Duodenal mucosa (tissue), 2 donors: ENCODE measurements at regions not wholly inside any gene's neighbourhood (a gene's known extent, or its start where the extent isn't known, plus 50 kb on each side); places are given as distances from the start of the nearest gene placed in this dataset.

ENCODE experiments used
- H3K27ac ChIP-seq: one replicate; pipeline ENCODE4 v1.7.0; 2013; ENCODE audit warnings: low read depth, low read length
- H3K27me3 ChIP-seq, 2 donors: one replicate each; pipeline ENCODE4 v1.7.0; 2013; ENCODE audit warnings: low read length in 2 of 2, control low read depth in 1 of 2; ENCODE audit not compliant: insufficient read depth in 2 of 2, control insufficient read depth in 1 of 2
- H3K36me3 ChIP-seq, 2 donors: one replicate each; pipeline ENCODE4 v1.7.0; 2013; ENCODE audit warnings: low read length in 2 of 2, control low read depth in 1 of 2; ENCODE audit not compliant: insufficient read depth in 2 of 2, control insufficient read depth in 1 of 2
- H3K4me1 ChIP-seq, 2 donors: one replicate each; pipeline ENCODE4 v1.7.0; 2013; ENCODE audit warnings: low read length in 2 of 2, control low read depth in 1 of 2; ENCODE audit not compliant: insufficient read depth in 2 of 2, control insufficient read depth in 1 of 2
- H3K4me3 ChIP-seq, 2 donors: one replicate each; pipeline ENCODE4 v1.7.0; 2013; ENCODE audit warnings: low read length in 2 of 2, low read depth in 1 of 2
- H3K9ac ChIP-seq, 2 donors: one replicate each; pipeline ENCODE4 v1.7.0; 2013; ENCODE audit warnings: low read length in 2 of 2, low read depth in 1 of 2
- H3K9me3 ChIP-seq, 2 donors: one replicate each; pipeline ENCODE4 v1.7.0; 2013; ENCODE audit warnings: low read length in 2 of 2, control low read depth in 1 of 2; ENCODE audit not compliant: control insufficient read depth in 1 of 2

- H3K9me3 ChIP-seq = no peaks in the 10 kb centered on the region
- no peak overlapping the region for H3K27ac ChIP-seq
- H3K4me1 ChIP-seq = no peaks in the 10 kb centered on the region
- peaks cover 0 to 7% of the 10 kb centered on the region in 2 donors for H3K27me3 ChIP-seq
- H3K4me3 ChIP-seq = no peak overlapping the region
- no peaks in the 10 kb centered on the region for H3K36me3 ChIP-seq
- H3K9ac ChIP-seq = no peak overlapping the region
Observed at GRCh38 chr10:121025731-121026130, 174.6 kb downstream of the WDR11 start.

GRCh38 chr10:121027371-121027770 lies 176.2 kb downstream of the WDR11 start:
- peaks cover 0 to 7% of the 10 kb centered on the region in 2 donors for H3K27me3 ChIP-seq
- no peaks in the 10 kb centered on the region for H3K36me3 ChIP-seq
- H3K4me1 ChIP-seq = no peaks in the 10 kb centered on the region
- H3K4me3 ChIP-seq = no peak overlapping the region
- no peak overlapping the region for H3K27ac ChIP-seq
- no peak overlapping the region for H3K9ac ChIP-seq
- no peaks in the 10 kb centered on the region for H3K9me3 ChIP-seq

DNA sequence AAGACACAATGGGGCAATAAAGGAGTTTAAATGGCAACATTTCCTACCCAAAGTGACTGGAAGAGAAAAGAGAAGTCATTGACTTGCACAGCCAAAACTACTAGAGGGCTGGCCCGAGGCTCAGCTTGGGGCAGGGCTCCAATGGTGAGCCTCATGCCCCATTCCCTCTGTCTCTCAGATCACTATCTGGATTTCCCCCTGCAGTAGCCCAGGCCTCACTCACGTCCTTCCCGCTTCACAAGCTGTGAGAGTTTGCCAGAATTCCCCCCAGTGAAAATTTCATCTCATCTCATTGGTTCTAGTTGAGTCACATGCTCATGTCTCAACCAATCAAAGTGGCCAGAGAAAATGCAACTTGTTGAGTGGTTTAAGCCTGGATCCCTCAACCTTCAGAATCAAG lies 181.3 kb downstream of the WDR11 start:
- Histone ChIP-seq H3K36me3 (no peaks in the 10 kb centered on the region), H3K4me1 (no peaks in the 10 kb centered on the region), H3K9ac (no peak overlapping the region), H3K27me3 (no peaks in the 10 kb centered on the region), H3K4me3 (no peak overlapping the region), H3K27ac (no peak overlapping the region), H3K9me3 (no peaks in the 10 kb centered on the region)

- Histone ChIP-seq H3K4me1 (no peaks in the 10 kb centered on the region), H3K27me3 (peaks cover 0 to 4% of the 10 kb centered on the region in 2 donors)
Observed at GRCh38 chr10:121033366-121033765, 182.2 kb downstream of the WDR11 start.

DNA sequence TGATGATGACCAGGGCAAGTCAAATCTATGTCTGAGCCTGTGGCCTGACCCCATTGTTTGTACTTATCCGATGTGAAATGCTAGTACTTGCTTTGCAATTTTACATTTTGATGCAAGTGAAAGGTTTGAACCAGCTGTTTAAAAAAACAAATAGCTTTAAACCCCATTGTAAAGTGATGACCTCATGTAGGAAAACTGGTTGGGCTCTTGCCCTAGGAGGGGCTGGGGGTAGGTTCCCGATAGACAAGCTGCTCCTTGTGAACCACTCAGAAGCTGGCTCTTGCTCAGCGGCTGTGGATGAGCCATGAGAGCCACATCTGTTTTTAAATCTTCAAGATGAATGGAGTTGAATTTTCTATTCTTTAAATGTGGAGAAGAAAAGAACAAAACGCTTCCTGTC lies 185.3 kb downstream of the WDR11 start:
- Histone ChIP-seq H3K36me3 (no peaks in the 10 kb centered on the region), H3K27me3 (peaks cover 0 to 4% of the 10 kb centered on the region in 2 donors), H3K27ac (no peak overlapping the region), H3K4me1 (no peaks in the 10 kb centered on the region), H3K4me3 (no peak overlapping the region), H3K9ac (no peak overlapping the region), H3K9me3 (no peaks in the 10 kb centered on the region)

More at GRCh38 chr10:121033366-121033765, 182.2 kb downstream of the WDR11 start:
- Histone ChIP-seq H3K9me3 (no peaks in the 10 kb centered on the region), H3K4me3 (no peak overlapping the region), H3K9ac (no peak overlapping the region), H3K27ac (no peak overlapping the region), H3K36me3 (no peaks in the 10 kb centered on the region)

DNA sequence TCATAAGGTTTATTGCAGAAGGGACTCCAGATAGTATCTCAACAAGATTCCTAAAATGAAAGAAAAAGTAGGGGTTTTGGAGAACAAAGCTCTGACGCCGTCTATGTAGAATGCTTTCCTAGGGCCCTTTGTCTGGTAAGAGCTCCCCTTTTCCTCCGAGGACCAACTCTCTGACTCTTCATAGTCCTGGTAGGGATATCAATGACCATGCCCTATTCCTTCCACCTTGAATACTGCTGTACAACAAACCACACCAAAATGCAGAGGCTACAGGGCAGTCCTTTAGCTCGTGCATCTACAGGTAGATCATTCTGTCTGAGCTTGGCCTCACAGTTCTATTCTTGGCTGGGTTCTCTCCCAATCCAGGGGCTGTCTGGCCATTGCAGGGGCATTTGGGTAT lies 190.3 kb downstream of the WDR11 start:
- Histone ChIP-seq H3K36me3 (no peaks in the 10 kb centered on the region), H3K9ac (no peak overlapping the region), H3K4me3 (no peak overlapping the region), H3K27me3 (peaks cover 0 to 4% of the 10 kb centered on the region in 2 donors), H3K9me3 (no peaks in the 10 kb centered on the region), H3K4me1 (no peaks in the 10 kb centered on the region), H3K27ac (no peak overlapping the region)

- Histone ChIP-seq H3K9me3 (no peaks in the 10 kb centered on the region), H3K4me3 (no peak overlapping the region), H3K27ac (no peak overlapping the region), H3K27me3 (peaks cover 0 to 4% of the 10 kb centered on the region in 2 donors), H3K9ac (no peak overlapping the region), H3K4me1 (no peaks in the 10 kb centered on the region), H3K36me3 (no peaks in the 10 kb centered on the region)
Observed at GRCh38 chr10:121041906-121042305, 190.7 kb downstream of the WDR11 start.

- no peaks in the 10 kb centered on the region for H3K9me3 ChIP-seq
- H3K4me1 ChIP-seq = no peaks in the 10 kb centered on the region
- no peak overlapping the region for H3K9ac ChIP-seq
- peaks cover 0 to 4% of the 10 kb centered on the region in 2 donors for H3K27me3 ChIP-seq
- H3K4me3 ChIP-seq = no peak overlapping the region
- H3K27ac ChIP-seq = no peak overlapping the region
- H3K36me3 ChIP-seq = no peaks in the 10 kb centered on the region
Observed at GRCh38 chr10:121042342-121042741, 191.2 kb downstream of the WDR11 start.

DNA sequence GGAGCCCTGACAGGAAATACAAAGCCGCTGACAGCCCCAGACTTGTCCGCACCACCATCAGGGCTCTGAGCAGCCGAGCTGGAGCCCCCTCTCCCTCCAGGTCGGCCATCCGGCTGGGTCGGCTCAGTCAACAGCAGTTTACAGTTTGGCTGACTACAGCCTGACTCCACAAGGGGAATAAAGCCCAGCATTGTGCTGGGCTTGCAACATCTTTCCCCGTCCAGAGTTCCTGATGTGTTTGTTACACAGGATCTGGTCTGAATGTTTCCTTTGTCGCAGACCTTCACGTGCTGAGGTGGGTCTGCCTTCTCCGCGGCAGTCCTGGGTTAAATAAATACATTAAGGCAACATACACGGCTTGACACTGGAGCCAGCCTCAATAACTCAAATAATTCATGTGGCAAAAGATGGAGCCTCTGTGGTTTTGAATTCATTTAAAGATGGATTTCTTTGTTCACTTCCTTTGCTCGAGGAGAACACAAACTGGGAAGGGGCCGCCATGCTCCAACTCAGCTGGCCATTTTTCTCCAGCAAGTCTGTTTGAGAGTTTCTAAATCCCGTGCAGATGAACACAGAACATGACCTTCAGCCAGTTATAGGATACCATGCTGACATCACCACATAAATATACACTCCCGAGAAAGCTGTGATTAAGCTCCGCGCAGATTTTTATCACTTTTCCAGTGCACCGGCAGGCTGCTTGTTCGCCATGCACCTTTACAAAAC lies 192.1 kb downstream of the WDR11 start:
- Histone ChIP-seq H3K4me1 (no peaks in the 10 kb centered on the region), H3K27me3 (no peaks in the 10 kb centered on the region), H3K9me3 (no peaks in the 10 kb centered on the region), H3K36me3 (no peaks in the 10 kb centered on the region), H3K9ac (no peak overlapping the region), H3K27ac (no peak overlapping the region), H3K4me3 (no peak overlapping the region)

- Histone ChIP-seq H3K27me3 (no peaks in the 10 kb centered on the region), H3K9ac (no peak overlapping the region), H3K36me3 (no peaks in the 10 kb centered on the region), H3K4me1 (no peaks in the 10 kb centered on the region), H3K27ac (no peak overlapping the region), H3K9me3 (no peaks in the 10 kb centered on the region), H3K4me3 (no peak overlapping the region)
Observed at GRCh38 chr10:121048749-121049148, 197.6 kb downstream of the WDR11 start.
